ENCODE measurements at regions not wholly inside any gene's neighbourhood (a gene's known extent, or its start where the extent isn't known, plus 50 kb on each side); places are given as distances from the start of the nearest gene placed in this dataset.
"Not testable (repeated sequence)": the region's sequence is repeated elsewhere in the genome, so short reads cannot be mapped to it uniquely, and the experiment has no call there.

DNA sequence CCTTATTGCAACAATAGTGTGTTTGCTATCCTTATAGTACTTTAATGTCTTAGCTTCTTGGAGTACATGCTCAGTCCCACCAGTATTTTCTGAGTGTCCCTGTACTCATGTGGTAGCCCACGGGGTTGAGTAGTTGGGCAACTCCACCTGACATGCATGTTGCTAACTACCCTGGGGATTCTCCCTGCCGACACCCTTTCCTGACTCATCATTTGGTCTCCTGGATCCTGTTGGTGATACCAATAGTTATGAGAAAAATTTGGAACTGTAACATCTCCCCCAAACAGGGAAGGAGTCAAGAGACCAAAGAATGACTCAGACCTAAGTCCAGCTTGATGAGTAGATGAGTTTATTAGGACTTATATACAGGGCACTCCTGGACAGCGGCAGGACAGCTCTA, 101.6 kb downstream of the BRMS1L start:
- TF ChIP-seq, protein P1, sequence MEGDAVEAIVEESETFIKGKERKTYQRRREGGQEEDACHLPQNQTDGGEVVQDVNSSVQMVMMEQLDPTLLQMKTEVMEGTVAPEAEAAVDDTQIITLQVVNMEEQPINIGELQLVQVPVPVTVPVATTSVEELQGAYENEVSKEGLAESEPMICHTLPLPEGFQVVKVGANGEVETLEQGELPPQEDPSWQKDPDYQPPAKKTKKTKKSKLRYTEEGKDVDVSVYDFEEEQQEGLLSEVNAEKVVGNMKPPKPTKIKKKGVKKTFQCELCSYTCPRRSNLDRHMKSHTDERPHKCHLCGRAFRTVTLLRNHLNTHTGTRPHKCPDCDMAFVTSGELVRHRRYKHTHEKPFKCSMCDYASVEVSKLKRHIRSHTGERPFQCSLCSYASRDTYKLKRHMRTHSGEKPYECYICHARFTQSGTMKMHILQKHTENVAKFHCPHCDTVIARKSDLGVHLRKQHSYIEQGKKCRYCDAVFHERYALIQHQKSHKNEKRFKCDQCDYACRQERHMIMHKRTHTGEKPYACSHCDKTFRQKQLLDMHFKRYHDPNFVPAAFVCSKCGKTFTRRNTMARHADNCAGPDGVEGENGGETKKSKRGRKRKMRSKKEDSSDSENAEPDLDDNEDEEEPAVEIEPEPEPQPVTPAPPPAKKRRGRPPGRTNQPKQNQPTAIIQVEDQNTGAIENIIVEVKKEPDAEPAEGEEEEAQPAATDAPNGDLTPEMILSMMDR (IDR thresholded peaks at IDR 0.05), result no peak
- no peak overlapping the region for H3K27ac ChIP-seq
- H3K4me1 ChIP-seq, result no peaks in the 10 kb centered on the region
- no peak overlapping the region for H3K4me3 ChIP-seq
- no peaks in the 10 kb centered on the region for H3K36me3 ChIP-seq
- H3K27me3 ChIP-seq (ENCODE audit: low read depth), result no peaks in the 10 kb centered on the region
- intact Hi-C loops (cut with DNase I), result no loop called here
- DNase-seq (no peak), ATAC-seq (no peak)
- no peaks in the 10 kb centered on the region for H3K9me3 ChIP-seq

DNA sequence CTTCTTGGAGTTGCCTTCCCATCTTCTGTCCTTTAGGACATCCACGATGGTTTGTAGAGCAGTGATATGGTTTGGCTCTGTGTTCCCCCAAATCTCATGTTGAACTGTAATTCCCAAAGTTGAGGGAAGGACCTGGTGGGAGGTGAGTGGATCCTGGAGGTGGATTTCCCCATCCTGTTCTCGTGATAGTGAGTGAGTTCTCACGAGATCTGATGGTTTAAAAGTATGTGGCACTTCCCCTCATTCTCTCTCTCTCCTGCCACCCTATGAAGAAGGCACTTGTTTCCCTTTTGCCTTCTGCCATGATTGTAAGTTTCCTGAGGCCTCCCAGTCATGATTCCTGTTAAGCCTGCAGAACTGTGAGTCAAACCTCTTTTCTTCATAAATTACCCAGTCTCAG, 99.2 kb downstream of the BRMS1L start:
- intact Hi-C loops (cut with DNase I), result no loop called here
- H3K27ac ChIP-seq, result no peak overlapping the region
- TF ChIP-seq, protein P1 (IDR thresholded peaks at IDR 0.05), result no peak
- H3K27me3 ChIP-seq (ENCODE audit: low read depth), result no peaks in the 10 kb centered on the region
- no peak overlapping the region for H3K4me3 ChIP-seq
- H3K9me3 ChIP-seq, result no peaks in the 10 kb centered on the region
- H3K36me3 ChIP-seq, result no peaks in the 10 kb centered on the region
- H3K4me1 ChIP-seq, result no peaks in the 10 kb centered on the region
- ATAC-seq (no peak), DNase-seq (no peak)

DNA sequence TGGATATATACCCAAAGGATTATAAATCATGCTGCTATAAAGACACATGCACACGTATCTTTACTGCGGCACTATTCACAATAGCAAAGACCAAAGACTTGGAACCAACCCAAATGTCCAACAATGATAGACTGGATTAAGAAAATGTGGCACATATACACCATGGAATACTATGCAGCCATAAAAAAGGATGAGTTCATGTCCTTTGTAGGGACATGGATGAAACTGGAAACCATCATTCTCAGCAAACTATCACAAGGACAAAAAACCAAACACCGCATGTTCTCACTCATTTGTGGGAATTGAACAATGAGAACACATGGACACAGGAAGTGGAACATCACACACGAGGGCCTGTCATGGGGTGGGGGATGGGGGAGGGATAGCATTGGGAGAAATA, 96.5 kb downstream of the BRMS1L start:
- H3K4me1 ChIP-seq; intact Hi-C loops (cut with DNase I); H3K27ac ChIP-seq; H3K9me3 ChIP-seq; H3K36me3 ChIP-seq; H3K4me3 ChIP-seq; H3K27me3 ChIP-seq (ENCODE audit: low read depth); DNase-seq; ATAC-seq: not testable (repeated sequence)

DNA sequence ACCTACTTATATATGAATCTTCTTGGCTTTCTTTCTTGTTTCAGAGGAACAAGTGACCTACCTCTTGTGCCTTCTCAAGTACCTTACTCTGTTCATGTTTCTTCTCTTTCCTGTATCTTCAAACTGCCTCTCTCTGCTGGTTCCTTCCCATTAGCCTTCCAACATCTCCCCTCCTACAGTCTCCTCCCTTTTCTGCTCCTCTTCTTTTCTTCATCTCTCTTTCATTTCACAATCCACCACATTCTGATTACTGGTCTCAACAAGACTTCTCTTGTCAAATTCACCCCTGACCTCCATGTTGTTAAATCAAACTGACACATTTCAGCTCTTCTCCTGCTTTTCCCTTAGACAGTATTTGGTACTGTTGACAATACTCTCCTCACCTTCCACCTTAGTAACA, 95.6 kb downstream of the BRMS1L start:
- intact Hi-C loops (cut with DNase I), result no loop called here

More for the DNA sequence above, 95.6 kb downstream of the BRMS1L start:
- ATAC-seq (no peak), DNase-seq (no peak)
- Histone ChIP-seq H3K27me3 (ENCODE audit: low read depth) (no peaks in the 10 kb centered on the region), H3K9me3 (no peaks in the 10 kb centered on the region), H3K4me3 (no peak overlapping the region), H3K4me1 (no peaks in the 10 kb centered on the region), H3K36me3 (no peaks in the 10 kb centered on the region), H3K27ac (no peak overlapping the region)
- TF ChIP-seq, protein P1 (IDR thresholded peaks at IDR 0.05), result no peak
